GM12865 (cell line): ENCODE measurements at regions not wholly inside any gene's neighbourhood (a gene's known extent, or its start where the extent isn't known, plus 50 kb on each side); places are given as distances from the start of the nearest gene placed in this dataset.

ENCODE experiments used
- DNase-seq: peaks from one replicate; pipeline ENCODE4 v3.0.0; 2010; ENCODE audit warnings: low read depth
- H3K4me3 ChIP-seq: 2 replicates; pipeline ENCODE4 v1.5.1; 2011; ENCODE audit warnings: mild to moderate bottlenecking, low read depth, low read length, control low read depth
- TF ChIP-seq, protein P1 (sequence below): IDR thresholded peaks from 2 replicates; pipeline ENCODE4 v1.5.1; 2011; ENCODE audit warnings: low read length, control low read depth, low read depth, inconsistent platforms; ENCODE audit not compliant: insufficient read depth; ENCODE audit errors: missing control alignments

DNA sequence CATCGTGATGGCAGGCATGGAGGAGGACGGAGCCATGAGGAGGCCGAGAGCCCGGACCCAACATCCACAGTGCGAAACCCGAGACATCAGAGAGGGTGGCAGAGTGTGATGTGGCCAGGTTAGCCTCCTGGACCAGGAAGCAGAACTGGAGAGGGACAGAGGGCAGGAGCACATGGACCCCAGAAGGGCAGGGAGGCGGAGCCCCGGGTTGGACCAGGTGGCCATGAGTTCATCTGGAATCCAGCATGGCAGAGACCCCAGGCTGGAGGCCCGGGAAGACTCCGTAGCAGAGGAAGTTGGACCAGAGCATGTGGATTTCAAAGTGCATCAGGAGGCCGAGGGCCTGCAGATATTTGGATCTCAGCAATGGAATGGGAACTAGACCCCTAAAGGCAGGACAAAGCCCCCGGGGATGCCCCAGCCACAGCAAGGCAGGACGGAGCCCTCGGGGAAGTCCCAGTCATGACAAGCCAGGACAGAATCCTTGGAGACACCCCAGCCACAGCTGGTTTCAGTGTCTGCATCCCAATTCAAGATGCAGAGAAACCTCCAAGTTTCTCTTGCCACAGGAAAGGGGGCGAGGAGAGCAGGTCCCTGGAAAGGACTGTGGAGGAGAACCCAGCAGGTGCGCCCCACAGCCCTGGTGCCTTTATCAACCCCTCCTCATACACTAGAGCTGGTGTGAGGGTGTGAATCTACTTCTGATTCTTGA, 1393.4 kb downstream of the BRD1 start:
- TF ChIP-seq, protein P1, sequence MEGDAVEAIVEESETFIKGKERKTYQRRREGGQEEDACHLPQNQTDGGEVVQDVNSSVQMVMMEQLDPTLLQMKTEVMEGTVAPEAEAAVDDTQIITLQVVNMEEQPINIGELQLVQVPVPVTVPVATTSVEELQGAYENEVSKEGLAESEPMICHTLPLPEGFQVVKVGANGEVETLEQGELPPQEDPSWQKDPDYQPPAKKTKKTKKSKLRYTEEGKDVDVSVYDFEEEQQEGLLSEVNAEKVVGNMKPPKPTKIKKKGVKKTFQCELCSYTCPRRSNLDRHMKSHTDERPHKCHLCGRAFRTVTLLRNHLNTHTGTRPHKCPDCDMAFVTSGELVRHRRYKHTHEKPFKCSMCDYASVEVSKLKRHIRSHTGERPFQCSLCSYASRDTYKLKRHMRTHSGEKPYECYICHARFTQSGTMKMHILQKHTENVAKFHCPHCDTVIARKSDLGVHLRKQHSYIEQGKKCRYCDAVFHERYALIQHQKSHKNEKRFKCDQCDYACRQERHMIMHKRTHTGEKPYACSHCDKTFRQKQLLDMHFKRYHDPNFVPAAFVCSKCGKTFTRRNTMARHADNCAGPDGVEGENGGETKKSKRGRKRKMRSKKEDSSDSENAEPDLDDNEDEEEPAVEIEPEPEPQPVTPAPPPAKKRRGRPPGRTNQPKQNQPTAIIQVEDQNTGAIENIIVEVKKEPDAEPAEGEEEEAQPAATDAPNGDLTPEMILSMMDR, result no peak
- DNase-seq, result no peak
- H3K4me3 ChIP-seq, result no peak overlapping the region

DNA sequence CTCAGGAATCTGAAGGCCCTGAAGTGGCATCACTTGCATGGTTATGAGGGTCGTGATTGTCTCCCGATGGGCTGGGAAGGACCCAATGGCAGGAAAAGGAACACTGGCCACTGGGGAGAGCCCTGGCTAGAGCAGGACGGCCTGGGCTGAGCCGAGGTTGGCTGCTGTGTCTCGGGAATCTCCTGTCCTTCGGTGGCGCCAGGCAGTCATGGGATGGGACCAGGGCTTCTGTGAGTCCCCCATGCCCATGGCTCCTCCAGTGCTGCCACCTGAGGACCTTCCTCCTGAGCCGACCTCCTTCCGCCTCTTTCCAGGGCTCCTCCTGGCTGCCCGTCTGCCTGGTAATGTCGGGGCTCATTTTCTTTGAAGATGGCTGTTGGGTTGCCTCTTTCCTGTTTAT, 1394.0 kb downstream of the BRD1 start:
- H3K4me3 ChIP-seq, result no peak overlapping the region
- DNase-seq, result no peak
- TF ChIP-seq, protein P1, result no peak

DNA sequence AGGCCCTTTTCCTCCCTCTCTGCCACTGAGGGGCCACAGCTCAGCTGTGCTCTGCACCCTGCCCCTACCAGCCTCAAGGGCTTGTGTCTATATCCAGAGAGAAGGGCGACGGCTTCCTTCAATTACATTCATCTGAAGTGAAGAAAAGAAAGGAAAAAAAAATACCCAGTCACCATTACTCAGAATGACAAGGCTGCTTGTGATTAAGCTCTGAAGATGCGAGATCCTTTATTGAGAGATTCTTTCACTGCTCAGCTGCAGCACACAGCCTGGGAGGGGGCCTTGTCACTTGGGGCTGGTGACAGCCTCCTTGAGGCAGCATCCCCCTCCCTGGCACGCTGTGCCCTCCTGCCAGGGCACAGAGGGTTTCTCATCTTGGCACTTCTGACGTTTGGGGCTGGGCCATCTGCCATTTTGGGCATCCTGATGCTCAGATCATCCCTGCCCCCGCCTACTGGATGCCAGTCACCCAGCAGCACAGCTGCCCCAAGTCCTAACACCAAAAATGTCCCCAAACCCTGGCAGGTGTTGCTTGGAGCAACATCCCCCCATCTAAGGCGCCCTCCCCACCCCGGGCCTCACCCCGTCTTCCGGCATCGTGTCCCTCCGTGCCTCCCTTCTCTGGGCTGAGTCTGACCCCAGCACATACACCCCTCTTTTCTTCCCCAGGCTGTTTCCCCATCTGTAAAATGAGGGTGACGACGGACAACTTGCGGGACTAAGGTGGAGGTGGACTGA, 1394.7 kb downstream of the BRD1 start:
- DNase-seq, result no peak
- TF ChIP-seq, protein P1, result no peak

DNA sequence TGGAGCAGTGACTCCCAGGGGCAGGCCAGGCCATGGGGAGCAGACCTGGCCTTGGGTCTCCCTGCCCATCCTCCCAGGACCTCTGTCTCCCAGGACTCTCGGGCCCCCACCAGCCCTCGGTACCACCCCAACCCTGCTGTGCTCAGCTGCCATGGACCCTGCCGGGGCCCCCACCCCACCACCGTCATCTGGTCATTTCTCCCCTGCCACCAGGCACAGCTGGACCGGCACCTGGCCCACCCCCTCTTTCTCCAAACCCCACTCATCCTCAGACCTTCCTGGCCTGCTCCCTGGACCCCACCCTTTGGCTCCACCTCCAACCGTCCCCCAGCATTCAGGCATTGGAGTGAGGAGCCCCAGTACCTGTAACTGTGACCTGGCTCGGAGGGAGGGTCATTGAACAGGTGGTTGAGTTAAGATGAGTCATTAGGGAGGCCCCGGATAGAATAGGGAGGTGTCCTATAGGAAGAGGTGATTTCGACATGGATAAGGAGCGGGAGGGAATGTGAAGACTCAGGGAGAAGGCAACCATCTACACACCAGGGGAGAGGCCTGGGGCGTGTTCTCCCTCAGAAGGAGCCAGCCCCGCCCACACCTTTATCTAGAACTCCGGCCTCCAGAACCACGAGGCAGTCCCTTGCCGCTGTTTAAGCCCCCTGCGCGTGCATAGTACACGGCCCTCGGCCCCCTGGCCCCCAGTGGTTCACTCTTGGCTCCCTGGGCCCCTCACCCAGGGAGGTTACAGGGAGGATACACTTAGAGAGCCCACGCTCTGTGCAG, 1395.9 kb downstream of the BRD1 start:
- H3K4me3 ChIP-seq, result no peak overlapping the region
- TF ChIP-seq, protein P1, result no peak
- DNase-seq, result no peak

More for the DNA sequence above, 1394.7 kb downstream of the BRD1 start:
- no peak overlapping the region for H3K4me3 ChIP-seq

DNA sequence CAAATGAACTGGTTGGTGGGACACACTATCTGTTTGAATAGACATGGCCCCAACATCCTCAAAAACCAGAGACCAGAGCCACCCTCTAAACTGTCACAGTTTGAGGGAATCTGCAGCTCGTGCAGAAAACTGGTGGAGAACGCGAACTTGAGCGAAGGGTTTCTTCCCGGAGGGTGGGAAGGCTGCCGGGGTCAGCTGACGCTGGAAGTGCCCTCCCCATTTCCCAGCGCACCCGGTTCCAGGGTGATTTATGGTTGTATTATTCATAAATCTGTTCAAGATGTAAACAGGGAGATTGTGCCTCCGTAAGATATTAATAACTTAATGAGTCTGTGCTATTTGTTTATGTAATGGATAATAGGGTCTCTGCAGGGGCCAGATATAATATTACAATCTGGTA, 1396.7 kb downstream of the BRD1 start:
- H3K4me3 ChIP-seq, result no peak overlapping the region
- TF ChIP-seq, protein P1, result no peak
- DNase-seq, result no peak

DNA sequence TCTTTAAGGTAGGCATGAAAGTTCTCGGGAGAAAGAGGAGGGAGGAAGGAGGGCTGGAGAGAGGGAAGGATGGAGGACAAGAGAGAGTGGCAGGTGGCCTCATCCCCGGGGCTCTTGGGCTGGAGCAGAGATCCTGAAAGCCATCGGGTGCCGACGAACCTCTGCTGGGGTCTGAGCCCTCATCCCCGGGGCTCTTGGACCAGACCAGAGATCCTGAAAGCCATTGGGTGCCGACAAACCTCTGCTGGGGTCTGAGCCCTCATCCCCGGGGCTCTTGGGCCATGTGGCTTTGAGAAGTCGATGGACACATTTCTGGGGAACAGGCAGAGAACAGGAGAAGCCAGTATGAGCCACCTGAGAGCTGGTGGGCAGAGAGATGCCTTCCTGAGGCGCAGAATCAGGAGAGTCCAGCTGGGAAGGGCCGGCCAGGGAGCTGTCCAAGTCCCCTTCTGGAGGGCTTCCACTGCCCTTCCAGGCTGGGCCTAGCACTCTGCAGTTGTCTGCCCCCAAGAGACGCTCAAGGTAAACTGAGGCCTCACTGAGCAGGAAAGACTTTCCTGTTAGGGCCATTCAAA, 1398.1 kb downstream of the BRD1 start:
- no peak overlapping the region for H3K4me3 ChIP-seq
- TF ChIP-seq, protein P1, result no peak
- no peak for DNase-seq
